Lower lobe of right lung (tissue), 2 donors: ENCODE measurements at regions not wholly inside any gene's neighbourhood (a gene's known extent, or its start where the extent isn't known, plus 50 kb on each side); places are given as distances from the start of the nearest gene placed in this dataset.

Source experiments
- ATAC-seq, 2 donors: fragments of 200-7000 bp; cut with Tn5 transposase; one replicate each; pipeline ENCODE4 v1.9.1; 2020 to 2022; ENCODE audit warnings: mild to moderate bottlenecking in 2 of 2, moderate library complexity in 2 of 2
- DNase-seq: peaks from one replicate; pipeline ENCODE4 v3.0.0-alpha.2; 2020
- H3K27ac ChIP-seq: fragments of 200-600 bp; one replicate; pipeline ENCODE4 v1.8.0; 2022
- H3K27me3 ChIP-seq: fragments of 200-600 bp; one replicate; pipeline ENCODE4 v1.8.0; 2022; ENCODE audit warnings: low read depth
- H3K36me3 ChIP-seq: fragments of 200-600 bp; one replicate; pipeline ENCODE4 v1.8.0; 2022; ENCODE audit warnings: mild to moderate bottlenecking
- H3K4me1 ChIP-seq: fragments of 200-600 bp; one replicate; pipeline ENCODE4 v1.8.0; 2022
- H3K4me3 ChIP-seq: fragments of 200-600 bp; one replicate; pipeline ENCODE4 v1.8.0; 2022; ENCODE audit warnings: mild to moderate bottlenecking
- H3K9me3 ChIP-seq: fragments of 200-600 bp; one replicate; pipeline ENCODE4 v1.8.0; 2022
- intact Hi-C: fragments of 100-400 bp; cut with DNase I; formaldehyde crosslinking; loops from one replicate; pipeline ENCODE4 v1.11.0; 2022
- TF ChIP-seq, protein P1 (sequence below): fragments of 200-600 bp; IDR thresholded peaks from one replicate; pipeline ENCODE4 v1.8.0; 2022; ENCODE audit warnings: antibody characterized with exemption, mild to moderate bottlenecking
- donor health status: DM: no; HTN: yes; CAD: no; lungs with severe emphysema.

GRCh38 chr20:16178546-16179135 lies 394.6 kb downstream of the KIF16B start:
- Histone ChIP-seq H3K4me3 (no peak overlapping the region), H3K9me3 (peaks cover 3% of the 10 kb centered on the region), H3K36me3 (no peaks in the 10 kb centered on the region), H3K27me3 (no peaks in the 10 kb centered on the region), H3K4me1 (no peaks in the 10 kb centered on the region), H3K27ac (no peak overlapping the region)
- no peak for DNase-seq
- no peak for ATAC-seq
- intact Hi-C loops: no loop called here
- TF ChIP-seq, protein P1, sequence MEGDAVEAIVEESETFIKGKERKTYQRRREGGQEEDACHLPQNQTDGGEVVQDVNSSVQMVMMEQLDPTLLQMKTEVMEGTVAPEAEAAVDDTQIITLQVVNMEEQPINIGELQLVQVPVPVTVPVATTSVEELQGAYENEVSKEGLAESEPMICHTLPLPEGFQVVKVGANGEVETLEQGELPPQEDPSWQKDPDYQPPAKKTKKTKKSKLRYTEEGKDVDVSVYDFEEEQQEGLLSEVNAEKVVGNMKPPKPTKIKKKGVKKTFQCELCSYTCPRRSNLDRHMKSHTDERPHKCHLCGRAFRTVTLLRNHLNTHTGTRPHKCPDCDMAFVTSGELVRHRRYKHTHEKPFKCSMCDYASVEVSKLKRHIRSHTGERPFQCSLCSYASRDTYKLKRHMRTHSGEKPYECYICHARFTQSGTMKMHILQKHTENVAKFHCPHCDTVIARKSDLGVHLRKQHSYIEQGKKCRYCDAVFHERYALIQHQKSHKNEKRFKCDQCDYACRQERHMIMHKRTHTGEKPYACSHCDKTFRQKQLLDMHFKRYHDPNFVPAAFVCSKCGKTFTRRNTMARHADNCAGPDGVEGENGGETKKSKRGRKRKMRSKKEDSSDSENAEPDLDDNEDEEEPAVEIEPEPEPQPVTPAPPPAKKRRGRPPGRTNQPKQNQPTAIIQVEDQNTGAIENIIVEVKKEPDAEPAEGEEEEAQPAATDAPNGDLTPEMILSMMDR: no peak

DNA sequence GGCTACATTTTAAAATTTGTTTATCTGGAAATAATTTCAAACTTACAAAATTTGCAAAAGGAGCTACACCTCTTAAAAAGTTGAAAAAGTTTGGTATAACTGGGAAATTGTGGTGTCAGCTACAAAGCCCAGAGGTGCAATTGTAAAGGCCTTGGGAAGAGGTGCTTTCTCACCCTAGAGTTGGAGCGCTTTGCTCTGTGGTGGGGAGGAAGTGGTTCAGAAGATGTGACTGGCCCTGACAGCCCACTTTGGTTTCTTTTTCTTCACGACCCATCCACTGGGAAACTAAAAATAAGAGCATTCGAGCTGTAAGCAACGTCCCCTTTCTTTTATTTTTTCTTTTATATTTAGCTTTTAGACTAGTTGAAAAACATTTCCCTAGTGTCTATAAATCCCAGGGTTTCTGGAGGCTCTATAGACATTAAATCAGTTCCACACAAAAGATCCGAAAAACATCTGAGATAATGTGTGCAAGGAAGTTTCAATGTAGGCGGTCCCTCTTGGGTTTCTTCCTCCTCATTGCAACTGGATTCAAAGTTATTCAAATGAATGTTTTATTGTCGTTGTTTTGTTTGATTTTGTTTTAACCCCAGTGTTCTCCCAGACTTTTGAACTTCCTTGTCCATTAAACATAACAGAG lies 397.8 kb downstream of the KIF16B start:
- Histone ChIP-seq H3K27me3 (no peaks in the 10 kb centered on the region), H3K4me1 (no peaks in the 10 kb centered on the region), H3K27ac (no peak overlapping the region), H3K36me3 (no peaks in the 10 kb centered on the region), H3K9me3 (peaks cover 3% of the 10 kb centered on the region), H3K4me3 (no peak overlapping the region)
- DNase-seq (no peak), ATAC-seq (no peak)
- TF ChIP-seq, protein P1: no peak
- intact Hi-C loops: no loop called here

DNA sequence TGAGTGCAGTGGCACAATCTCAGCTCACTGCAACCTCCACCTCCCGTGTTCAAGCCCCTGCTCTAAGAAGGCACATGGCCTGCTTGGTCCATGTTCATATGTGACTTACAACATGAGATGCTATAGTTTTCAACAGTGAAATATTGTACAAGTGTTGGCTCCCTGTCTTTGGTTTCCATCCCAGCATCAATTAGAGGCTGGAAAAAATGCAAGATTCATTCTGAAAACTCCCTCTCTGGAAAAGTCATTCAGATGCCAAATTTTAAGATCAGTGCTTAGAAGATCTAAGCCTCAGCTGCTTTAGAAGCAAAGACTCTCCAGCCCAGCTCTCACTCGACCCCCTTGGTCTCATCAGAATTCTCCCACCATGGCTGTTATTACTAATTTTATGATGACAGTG lies 398.9 kb downstream of the KIF16B start:
- intact Hi-C loops: no loop called here
- no peaks in the 10 kb centered on the region for H3K9me3 ChIP-seq
- DNase-seq (no peak), ATAC-seq (no peak)
- TF ChIP-seq, protein P1: no peak
- no peaks in the 10 kb centered on the region for H3K36me3 ChIP-seq
- no peaks in the 10 kb centered on the region for H3K4me1 ChIP-seq
- H3K4me3 ChIP-seq: no peak overlapping the region
- no peaks in the 10 kb centered on the region for H3K27me3 ChIP-seq
- H3K27ac ChIP-seq: no peak overlapping the region

DNA sequence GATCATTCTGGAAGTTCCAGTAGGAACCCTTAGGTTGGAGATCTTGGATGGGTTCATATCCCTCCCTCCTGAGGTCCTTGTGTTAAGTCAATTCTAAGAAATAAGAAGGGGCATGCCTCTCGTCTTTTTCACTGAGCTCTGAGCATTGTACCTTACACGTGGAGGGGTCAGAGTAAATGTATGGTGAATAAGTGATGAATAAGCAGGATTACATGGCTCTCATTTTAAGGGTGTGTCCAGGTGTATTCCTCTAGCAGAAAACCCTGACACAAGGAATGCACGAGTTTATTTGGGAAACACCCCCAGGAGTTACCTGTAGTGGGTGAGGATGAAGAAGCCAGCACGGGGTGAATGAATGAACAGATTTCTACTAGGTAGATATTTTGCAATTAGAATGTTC lies 400.2 kb downstream of the KIF16B start:
- ATAC-seq: no peak
- TF ChIP-seq, protein P1: no peak
- Histone ChIP-seq H3K9me3 (no peaks in the 10 kb centered on the region), H3K27ac (no peak overlapping the region), H3K4me3 (no peak overlapping the region), H3K36me3 (no peaks in the 10 kb centered on the region), H3K4me1 (no peaks in the 10 kb centered on the region), H3K27me3 (no peaks in the 10 kb centered on the region)
- intact Hi-C loops: no loop called here
- no peak for DNase-seq

DNA sequence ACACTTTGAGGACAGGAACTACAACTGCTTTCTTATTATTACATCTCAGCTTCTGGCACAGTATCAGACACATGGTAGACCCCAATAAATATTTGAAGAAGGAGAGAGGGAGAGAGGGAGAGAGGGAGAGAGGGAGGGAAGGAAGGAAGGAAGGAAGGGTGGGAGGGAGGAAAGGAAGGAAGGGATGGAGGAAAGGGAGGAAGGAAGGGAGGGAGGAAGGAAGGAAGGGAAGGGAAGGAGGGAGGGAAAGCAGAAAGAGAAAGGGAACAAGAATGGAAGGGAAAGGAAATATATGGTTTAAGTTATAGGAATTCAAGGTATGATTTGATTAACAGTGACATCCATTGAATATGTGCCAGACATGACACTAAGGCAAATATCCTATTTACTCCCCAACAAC lies 402.1 kb downstream of the KIF16B start:
- no peaks in the 10 kb centered on the region for H3K4me1 ChIP-seq
- no peaks in the 10 kb centered on the region for H3K36me3 ChIP-seq
- intact Hi-C loops: no loop called here
- no peaks in the 10 kb centered on the region for H3K9me3 ChIP-seq
- ATAC-seq: no peak
- DNase-seq: no peak
- TF ChIP-seq, protein P1: no peak
- H3K27ac ChIP-seq: no peak overlapping the region
- no peak overlapping the region for H3K4me3 ChIP-seq
- no peaks in the 10 kb centered on the region for H3K27me3 ChIP-seq
